NCI-H1417 (cell line): ENCODE measurements at regions not wholly inside any gene's neighbourhood (a gene's known extent, or its start where the extent isn't known, plus 50 kb on each side); places are given as distances from the start of the nearest gene placed in this dataset.

Experiments
- DNase-seq, 3 experiments: peaks; one replicate each; lab custom pipeline; 2025; lab: John Stamatoyannopoulos, UW

DNA sequence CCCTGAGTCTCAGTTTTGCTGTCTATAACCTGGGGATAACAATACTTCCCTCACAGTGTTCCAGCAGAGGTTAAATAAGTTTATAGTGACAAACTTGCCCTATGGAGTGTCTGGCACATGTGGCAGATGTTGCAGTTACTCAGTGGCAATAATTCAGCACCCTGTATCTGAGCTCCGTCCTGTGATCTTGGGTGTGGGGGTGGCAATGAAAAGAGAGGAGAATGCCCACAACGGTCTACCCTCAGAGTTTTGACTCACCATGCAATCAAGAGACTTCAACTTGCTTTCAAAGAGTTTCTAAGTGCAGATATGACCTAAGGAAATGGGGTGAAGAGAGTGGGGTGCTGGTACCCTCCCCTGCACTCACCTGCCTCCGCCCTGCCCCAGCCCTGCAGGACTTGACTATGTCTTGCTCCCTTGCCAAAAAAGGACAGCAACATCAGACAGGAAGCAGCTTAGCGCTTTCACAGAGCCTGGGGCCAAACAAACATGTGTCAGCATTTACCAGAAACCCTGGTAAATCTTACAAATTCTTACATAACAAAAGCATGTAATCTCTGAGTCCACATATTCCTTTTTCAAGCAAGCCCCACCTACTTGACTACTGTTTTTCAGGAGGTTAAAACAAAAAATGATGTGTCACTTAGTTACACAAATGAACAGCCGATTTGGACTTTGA, 185.1 kb upstream of the CAMK1G start:
- DNase-seq = no peak

DNA sequence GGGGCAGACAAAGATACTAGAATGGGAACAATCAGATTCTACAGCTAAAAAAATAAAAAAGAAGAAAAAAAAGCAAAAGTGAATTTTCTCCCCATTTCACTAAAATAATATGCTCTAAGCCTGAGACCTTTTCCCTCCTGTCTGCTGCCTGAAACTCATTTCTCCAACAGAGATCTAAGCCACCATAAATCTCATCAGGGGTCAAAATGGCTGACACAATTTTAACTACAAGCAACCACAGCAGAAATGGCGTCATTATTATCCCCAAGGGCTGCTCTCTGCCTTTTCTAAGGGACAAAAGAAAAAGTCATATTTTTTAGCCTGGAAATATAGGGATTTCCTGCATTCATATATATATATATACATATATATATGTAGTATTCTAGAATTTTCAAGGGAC, 183.7 kb upstream of the CAMK1G start:
- DNase-seq = no peak

DNA sequence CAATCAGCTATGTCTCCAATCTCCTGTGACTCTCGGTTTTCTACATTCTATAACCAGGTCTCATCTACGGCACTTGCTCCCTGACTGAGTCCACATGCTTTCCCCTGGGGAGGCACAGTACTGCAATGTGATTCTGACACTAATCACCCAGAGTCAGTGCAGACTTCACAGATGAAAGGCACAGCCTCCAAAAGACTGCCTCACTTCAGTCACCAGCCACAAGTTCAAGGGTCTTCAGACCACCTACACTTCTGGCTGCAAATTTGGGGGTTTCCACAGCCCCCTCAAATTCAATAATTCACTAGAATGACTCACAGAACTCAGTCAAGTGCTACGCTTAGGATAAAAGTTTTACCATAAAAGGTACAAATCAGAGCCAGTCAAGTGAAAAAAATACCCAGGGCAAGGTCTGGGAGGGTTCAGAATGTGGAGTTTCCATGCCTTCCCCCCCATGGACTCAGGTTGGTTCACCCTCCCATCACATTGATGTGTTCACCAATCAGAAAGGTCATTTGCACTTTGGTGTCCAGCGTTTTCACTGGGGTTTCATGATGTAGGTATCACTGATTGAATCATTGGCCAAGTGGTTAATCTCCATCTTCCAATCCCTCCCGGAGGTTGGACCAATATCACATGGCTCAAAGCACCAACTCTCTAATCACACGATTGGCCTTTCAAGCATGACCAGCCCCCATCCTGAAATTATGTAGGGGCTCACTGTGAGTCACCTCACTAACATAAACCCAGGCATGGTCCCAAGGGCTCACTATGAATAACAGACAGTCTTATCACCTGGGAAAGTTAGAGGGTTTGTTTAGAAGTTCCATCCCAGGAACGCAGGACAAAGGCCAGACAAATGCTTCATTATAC, 182.9 kb upstream of the CAMK1G start:
- DNase-seq = no peak

DNA sequence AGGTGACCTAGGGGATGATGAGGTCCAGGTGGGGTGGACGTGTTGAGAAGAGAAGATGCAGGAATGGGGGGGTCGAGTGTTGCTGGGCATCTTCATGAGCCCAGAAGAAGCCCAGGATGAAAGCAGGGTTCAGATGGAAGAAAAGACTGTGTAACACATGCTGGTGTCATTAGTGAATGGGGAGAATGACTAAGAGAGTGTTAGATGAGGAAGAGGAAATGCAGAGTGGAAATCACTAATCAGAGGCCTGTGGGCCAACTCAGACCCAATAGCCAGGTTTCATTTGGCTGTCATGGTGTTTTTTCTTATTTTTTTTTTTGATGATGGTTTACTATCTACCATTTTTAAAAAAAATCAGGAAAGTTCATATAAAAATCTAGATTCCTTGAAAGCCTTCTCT, 180.8 kb upstream of the CAMK1G start:
- no peak for DNase-seq

DNA sequence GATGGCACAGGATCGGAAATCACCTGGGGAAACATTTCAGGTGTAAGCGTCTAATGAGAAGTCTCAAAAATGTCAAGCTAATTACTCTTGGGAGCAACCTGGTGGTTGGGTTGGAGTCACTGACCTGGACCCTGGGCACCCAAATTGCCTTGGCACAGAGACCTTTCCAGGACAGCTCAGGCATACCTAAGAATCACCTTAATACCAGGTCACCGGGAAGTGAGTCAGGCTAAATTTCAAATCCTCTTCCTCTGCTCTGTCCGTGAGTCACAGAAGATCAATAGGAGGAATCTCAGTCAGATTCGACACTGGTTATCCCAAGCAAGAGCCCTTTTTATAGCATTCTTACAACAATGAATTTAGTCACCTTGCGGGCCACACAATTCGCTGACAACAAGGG, 179.6 kb upstream of the CAMK1G start:
- DNase-seq = no peak

DNA sequence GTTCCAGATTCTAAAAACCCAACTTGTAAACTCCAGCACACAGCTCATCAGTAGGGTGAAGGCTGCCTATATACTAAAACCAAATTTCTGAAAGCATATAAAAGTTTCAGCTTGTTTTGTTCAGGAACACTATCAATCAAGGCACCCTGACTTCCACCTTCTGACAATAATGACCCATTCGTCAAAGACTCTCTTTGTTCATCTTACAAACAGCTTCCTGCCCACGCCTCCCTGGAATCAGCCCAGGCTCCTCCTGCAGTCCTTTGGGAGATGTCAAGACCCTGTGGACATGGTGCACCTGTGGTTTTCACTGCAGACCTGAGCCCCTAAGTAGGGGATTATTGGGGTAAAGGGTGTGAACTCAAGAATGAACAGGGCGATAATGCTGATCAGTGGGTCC, 178.9 kb upstream of the CAMK1G start:
- DNase-seq = peak in 1 of 3 experiments; percentile 35

DNA sequence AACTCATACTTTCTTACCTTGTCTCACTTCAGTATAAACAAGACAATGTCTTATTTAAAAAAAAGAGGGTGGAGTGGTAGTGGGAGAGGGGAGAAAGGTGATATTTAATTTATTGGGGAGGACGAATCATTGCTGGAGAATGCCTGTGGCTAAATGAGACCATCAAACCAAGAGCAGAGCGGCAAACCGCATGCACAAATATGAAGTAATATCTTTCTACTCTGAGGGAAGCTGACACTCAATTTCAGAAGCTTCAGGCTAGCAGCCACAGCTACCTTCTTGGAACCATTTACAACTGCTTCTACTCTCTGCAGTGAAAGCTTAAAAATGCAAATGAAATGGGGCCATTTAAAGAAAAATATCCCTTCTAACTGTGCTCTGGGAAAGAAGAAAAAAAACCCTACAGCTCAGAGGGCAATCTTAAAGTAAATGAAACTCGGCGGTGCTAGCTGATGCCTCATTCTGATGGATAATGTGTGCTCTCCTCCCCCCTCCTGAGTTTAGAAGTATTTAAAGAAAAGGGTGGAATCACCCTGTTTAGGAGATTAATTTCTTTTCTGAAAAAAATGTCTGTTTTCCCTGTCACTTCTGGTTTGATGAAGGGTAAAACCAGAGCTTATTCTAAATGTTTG, 178.2 kb upstream of the CAMK1G start:
- DNase-seq = no peak

DNA sequence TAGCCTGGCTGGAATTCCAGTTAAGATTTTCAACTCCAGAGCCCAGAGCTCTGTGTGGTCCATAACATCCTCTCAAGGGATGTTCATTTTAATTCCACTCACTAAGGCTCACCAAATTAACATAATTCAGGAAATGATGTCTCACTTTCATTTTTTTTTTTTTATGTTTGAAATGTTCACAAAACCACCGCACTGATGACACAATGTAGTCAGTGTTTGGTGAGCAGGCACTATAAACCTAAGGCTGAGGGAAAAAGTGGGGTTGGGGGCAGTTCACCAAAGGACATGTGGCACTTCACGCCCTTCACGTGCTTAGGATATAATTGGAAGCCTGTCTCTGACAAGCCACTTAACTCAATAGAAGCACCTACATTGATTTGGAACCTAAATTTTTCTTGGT, 177.3 kb upstream of the CAMK1G start:
- no peak for DNase-seq

DNA sequence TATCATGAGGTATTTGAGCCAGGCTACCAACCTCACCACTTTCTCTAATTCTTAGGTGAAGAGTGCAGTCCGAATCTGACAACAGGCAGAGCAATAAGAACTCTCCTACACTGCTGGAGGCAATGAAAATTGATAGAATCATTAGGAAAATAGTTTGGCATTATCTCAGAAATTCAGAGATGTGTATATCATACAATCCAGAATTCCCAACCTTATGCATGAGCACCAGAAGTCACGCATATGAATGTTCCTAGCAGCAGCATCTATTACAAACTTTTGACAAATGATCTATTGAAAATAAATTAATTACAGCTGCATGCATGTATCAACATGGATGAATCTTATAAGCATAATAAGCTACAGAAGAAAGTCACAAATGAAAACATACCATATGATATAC, 176.9 kb upstream of the CAMK1G start:
- no peak for DNase-seq

DNA sequence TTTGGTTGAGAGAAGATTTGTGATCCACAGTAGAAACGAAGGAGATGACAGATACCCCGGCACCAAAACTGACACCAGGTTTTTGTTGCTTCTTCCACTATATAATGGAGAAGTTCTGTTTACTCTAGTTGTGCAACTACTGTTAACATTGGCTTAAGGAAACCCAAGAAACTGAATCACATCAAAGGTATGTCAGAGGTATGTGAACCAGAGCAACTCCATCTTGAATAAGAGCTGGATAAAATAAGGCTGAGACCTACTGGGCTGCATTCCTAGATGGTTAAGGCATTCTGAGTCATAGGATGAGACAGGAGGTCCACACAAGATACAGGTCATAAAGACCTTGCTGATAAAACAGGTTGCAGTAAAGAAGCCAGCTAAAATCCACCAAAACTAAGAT, 173.7 kb upstream of the CAMK1G start:
- no peak for DNase-seq

DNA sequence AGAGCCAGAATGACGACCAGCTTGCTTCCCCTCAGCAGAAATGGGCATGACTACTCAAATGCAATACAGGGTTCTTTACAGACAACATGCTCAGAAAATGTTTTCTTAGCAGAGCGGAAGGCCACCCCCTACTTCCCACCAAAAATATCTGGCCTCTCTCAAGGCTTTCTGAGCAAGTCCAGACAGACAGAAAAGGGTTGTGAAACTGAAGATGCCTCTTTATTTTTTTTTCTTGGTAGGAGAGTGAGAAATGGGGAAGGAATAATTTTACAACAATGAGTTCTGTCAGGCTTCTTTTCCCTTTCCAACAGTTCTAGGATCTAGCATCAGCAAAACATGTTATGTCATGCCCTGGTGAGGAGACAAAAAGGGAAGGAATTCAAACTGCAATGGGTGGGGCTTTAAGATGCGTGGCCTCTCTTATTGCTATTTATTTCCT, 172.0 kb upstream of the CAMK1G start:
- no peak for DNase-seq

DNA sequence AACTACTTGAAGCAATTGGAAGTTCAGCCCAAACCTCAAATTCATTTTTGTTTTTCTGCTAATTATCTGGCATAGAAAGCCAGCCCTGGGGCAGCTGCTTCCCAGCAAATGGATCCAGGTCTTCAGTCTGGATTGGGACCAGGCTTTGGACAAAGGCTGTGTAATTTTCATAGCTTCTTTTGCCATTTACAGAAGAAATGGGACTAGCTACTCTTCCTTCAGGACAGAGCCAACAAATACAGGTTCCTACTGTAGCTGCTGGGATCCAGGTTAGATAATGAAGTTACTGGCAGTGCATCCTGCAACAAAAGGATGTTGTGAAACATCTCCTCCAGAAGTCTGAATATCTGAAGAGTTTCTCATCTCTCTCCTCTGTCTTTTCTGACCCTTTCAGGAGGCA, 171.5 kb upstream of the CAMK1G start:
- DNase-seq = no peak

DNA sequence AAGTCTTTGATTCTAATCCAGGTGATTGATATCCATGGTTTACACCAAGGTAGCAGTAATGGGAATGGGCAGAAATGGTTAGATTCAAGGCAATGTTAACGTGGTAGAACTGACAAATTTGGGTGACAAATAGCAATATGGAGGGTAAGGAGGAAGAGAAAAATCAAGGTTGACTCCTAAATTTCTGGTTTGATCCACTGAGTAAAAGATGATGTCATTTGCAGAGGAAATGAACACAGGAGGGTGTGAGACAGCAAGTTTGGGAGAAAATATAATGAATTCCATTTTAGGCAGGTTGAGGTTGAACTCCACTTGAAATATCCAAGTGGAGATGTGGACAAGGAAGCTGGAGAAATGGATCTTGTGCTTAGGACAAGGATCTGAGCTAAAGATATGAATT, 170.9 kb upstream of the CAMK1G start:
- DNase-seq = no peak

DNA sequence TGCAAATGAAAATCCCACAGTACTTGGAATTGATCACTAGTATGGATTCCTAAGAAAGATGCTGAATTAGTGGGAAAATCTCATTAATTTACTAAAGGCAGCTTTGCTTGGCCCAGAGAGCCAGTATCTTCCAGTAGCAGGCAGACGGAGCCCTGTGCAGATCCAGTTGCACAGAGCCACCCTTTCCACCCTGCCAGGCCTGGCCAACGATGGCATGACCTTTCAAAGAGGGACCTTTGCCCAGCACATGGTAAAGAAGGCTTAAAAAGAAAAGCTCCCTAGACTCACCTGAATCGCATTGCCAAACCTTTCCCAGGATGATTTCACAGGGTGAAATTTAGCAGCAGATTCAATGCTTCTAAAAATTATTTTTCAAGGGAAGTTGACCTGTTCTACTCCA, 170.5 kb upstream of the CAMK1G start:
- DNase-seq = no peak

DNA sequence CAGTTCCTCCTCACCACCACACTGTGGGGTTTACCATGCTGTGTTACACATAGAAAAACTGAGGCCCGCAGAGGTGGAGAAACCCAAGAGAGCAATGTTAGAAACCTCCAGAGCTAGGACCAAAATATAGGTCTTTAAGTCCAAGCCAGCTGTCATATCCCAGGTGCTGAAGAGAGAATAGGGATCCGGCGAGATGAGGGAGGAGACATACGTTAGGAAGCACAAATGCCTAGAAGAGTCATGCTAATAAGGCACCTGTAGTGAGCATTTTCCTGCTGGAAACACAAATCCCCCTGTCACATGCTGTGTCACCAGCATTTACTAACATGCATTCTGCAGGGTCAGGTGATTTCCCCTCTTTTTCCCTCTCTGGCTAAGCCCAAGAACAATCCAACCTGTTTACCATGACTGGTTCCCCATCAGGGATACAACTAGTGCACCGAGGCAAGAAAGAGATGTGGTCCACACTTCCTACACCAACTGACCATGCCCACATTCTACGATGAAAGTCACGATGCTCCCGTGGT, 168.6 kb upstream of the CAMK1G start:
- no peak for DNase-seq

DNA sequence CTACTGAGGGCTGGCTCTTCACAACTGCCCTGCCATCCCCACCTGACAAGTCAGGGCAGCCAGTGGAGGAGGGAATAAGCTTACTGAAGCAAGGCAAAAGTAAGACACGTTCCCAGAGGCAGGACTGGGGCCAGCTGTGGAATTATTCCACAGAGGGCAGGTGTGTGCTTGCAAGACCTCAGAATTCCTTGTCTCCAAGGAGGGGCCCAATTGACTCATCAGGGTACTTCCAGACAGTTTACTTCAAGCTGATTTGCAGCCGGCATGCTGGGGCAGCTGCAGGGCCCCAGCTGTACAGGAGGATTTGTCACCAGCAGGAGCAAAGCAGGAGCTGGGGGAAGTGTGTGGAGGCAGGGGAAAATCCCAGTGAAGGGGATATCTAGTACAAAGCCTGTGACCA, 167.5 kb upstream of the CAMK1G start:
- DNase-seq = no peak

DNA sequence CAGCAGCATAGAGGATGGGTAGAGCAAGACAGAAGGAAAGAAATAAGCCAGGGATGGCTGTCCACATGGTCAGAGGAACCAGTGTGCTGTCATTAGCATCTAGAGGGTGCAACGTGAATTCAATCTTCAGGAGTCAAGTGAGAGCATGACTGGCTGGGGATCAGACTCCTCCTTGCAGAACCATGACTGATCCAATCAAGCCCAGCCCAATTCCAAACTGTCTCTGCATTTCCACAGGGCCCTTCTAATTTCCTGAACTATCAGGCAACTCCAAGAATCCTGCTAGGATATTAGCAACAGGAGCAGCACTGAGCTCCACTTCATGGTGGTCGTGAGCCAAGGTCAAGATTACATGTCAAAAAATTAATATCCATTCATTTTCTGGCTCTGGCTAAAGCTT, 166.8 kb upstream of the CAMK1G start:
- DNase-seq = no peak

DNA sequence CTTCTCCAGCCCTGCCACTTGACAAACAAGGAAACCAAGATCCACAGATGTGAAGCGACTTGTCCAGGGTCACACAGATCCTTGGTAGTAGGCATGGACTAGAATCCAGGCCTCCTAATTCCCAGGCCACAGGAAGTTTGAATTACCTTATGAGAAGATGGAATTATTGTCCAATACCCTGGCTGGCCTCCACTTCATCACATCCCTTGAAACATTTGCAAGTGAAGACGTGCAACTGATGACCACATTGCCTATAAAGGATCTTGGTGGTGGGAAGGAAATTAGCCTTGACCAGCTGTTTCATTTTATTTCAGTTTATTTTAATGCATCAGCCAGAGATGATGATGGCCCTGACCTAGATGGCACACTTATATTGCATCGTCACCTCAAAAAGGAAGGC, 165.8 kb upstream of the CAMK1G start:
- DNase-seq = no peak

DNA sequence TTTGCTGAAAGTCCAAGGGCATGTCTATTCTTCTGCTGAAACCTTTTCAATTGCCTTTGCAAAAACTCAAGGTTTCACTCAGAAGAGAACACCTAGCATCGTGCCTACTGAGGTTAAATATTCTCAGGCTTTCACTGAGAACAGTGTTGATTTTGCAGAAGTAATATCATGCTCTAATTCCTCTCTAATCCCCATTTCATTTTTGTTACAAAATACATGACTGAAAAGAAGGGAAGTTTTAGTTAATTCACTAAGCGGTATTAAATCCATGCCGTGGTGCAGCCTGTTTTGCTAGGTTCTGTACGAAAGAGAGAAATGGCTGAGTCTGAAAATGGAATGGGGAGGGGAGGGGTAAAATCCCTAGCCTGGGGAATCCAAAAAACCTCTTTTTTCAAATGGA, 163.2 kb upstream of the CAMK1G start:
- no peak for DNase-seq

DNA sequence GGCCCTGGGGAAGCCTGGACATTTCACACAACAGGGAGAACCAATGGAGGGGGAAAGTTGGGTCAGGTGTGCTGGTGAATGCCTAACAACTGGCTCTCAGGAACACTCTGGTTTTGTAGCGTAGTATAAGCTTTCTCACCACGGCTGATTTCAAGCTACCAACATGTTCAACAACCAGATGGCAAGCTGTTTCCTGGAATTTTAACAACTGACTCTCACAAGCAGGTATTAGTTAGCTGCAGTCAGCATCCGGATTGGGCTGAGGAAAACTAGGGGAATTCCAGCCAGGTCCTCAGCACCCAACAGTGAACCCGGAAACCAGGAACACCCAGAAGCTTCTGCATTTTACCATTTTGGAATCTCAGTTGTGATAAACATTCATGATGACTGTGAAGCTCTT, 162.3 kb upstream of the CAMK1G start:
- DNase-seq = no peak

DNA sequence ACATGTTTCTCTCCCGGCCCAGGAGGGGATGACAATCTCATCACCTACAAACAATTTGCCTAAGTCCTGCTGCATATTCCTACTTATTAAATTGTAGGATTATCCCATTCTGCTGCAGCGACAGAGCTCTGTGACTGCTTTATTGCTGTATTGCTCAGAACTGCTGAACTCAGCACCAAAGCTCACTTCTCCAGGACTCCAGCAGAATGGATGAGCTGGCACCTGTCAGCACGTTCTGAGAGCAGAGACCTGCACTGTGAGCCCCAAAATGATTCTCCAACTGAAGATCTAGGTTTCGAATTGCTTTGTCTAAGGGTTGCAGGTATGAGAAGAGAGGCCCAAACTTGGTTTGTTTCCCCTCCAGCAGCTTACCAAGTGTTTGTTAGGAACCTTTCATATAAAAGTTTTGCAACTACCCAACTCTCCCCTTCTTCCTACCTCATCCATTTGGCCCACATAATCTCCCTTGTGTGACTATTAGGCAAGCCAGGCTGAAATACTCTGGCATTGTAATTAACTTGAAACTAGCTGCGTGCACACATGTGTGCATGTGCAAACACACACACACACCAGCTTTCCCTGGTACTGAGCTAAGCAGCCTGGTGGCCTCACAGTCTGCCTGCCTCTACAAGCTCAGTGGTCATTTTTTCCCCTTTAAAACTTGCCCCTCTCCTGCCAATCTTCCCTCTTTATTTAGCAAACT, 161.4 kb upstream of the CAMK1G start:
- DNase-seq = no peak

DNA sequence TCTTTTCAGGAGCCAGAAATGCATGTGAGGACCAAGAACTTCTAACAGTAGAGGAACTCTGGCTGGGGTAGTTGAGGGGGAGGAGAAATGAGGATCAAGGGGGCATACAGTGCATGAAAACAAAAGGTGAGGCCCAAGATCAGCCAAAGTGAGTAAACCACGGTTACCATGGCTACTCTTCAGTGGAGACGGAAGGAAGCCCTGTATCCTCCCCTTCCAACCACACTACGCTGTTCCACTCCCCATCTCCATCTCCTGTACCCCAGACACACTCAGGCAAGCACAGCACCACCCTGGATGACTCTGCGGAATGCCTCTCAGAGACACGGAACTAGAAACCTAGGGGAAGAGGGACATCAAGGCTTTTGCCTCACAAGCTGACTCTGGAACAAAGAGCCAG, 157.6 kb upstream of the CAMK1G start:
- DNase-seq = no peak
